H9 (cell line): ENCODE measurements at regions not wholly inside any gene's neighbourhood (a gene's known extent, or its start where the extent isn't known, plus 50 kb on each side); places are given as distances from the start of the nearest gene placed in this dataset.

Source experiments
- DNase-seq: peaks from one replicate; pipeline ENCODE4 v3.0.0-alpha.2; 2017
- H2AFZ ChIP-seq: one replicate; pipeline ENCODE4 v1.6.1; 2013; ENCODE audit warnings: mild to moderate bottlenecking, low read length, control low read depth, moderate library complexity
- H2AK5ac ChIP-seq: 2 replicates; pipeline ENCODE4 v1.6.1; 2013; ENCODE audit warnings: low read length, control low read depth, mixed read lengths; ENCODE audit not compliant: insufficient read length
- H2BK120ac ChIP-seq: one replicate; pipeline ENCODE4 v1.6.1; 2013; ENCODE audit warnings: low read depth, mild to moderate bottlenecking, low read length, control low read depth, inconsistent platforms; ENCODE audit not compliant: poor library complexity, severe bottlenecking
- H2BK12ac ChIP-seq: 2 replicates; pipeline ENCODE4 v1.6.1; 2013; ENCODE audit warnings: low read length, control low read depth, mixed read lengths, low read depth; ENCODE audit not compliant: insufficient read length
- H2BK15ac ChIP-seq: 2 replicates; pipeline ENCODE4 v1.6.1; 2013; ENCODE audit warnings: low read depth, low read length, control low read depth
- H2BK20ac ChIP-seq: one replicate; pipeline ENCODE4 v1.6.1; 2013; ENCODE audit warnings: low read depth, mild to moderate bottlenecking, low read length, control low read depth, inconsistent platforms; ENCODE audit not compliant: poor library complexity, severe bottlenecking
- H2BK5ac ChIP-seq: 2 replicates; pipeline ENCODE4 v1.6.1; 2013; ENCODE audit warnings: low read length, control low read depth, mixed read lengths; ENCODE audit not compliant: insufficient read length
- H3K14ac ChIP-seq: 2 replicates; pipeline ENCODE4 v1.6.1; 2013; ENCODE audit warnings: low read length, control low read depth; ENCODE audit not compliant: insufficient read depth
- H3K18ac ChIP-seq: 2 replicates; pipeline ENCODE4 v1.6.1; 2013; ENCODE audit warnings: low read depth, mild to moderate bottlenecking, mixed read lengths, low read length, control low read depth; ENCODE audit not compliant: insufficient read length
- H3K23ac ChIP-seq: 2 replicates; pipeline ENCODE4 v1.6.1; 2013; ENCODE audit warnings: low read length, control low read depth, mixed read lengths, low read depth; ENCODE audit not compliant: insufficient read length
- H3K23me2 ChIP-seq: 2 replicates; pipeline ENCODE4 v1.6.1; 2013; ENCODE audit warnings: low read depth, mild to moderate bottlenecking, mixed read lengths, low read length, control low read depth; ENCODE audit not compliant: insufficient read length, poor library complexity, severe bottlenecking
- H3K27ac ChIP-seq: 2 replicates; pipeline ENCODE4 v1.5.1; 2013; ENCODE audit warnings: low read length, control low read depth, mixed read lengths, low read depth; ENCODE audit not compliant: insufficient read length
- H3K27me3 ChIP-seq: 2 replicates; pipeline ENCODE4 v1.6.1; 2013; ENCODE audit warnings: low read length, control low read depth, inconsistent platforms; ENCODE audit not compliant: insufficient read depth
- H3K4ac ChIP-seq: 2 replicates; pipeline ENCODE4 v1.6.1; 2013; ENCODE audit warnings: low read depth, mild to moderate bottlenecking, control low read depth, inconsistent platforms, low read length, moderate library complexity
- H3K4me1 ChIP-seq: 2 replicates; pipeline ENCODE4 v1.6.1; 2013; ENCODE audit warnings: low read length, control low read depth, inconsistent platforms; ENCODE audit not compliant: insufficient read depth
- H3K4me2 ChIP-seq: 2 replicates; pipeline ENCODE4 v1.6.1; 2013; ENCODE audit warnings: low read length, control low read depth, mixed read lengths; ENCODE audit not compliant: insufficient read length, insufficient read depth
- H3K56ac ChIP-seq: 2 replicates; pipeline ENCODE4 v1.6.1; 2013; ENCODE audit warnings: low read depth, mild to moderate bottlenecking, mixed read lengths, low read length, control low read depth; ENCODE audit not compliant: insufficient read length
- H3K79me1 ChIP-seq: 2 replicates; pipeline ENCODE4 v1.6.1; 2013; ENCODE audit warnings: low read depth, mild to moderate bottlenecking, moderate library complexity, low read length, control low read depth, inconsistent platforms; ENCODE audit not compliant: insufficient read depth, poor library complexity, severe bottlenecking
- H3K79me2 ChIP-seq: 2 replicates; pipeline ENCODE4 v1.6.1; 2013; ENCODE audit warnings: low read length, control low read depth, inconsistent platforms; ENCODE audit not compliant: insufficient read depth
- H3K9ac ChIP-seq: 2 replicates; pipeline ENCODE4 v1.6.1; 2013; ENCODE audit warnings: low read length, control low read depth, mixed read lengths; ENCODE audit not compliant: insufficient read length; ENCODE audit errors: extremely low read depth
- H3K9me3 ChIP-seq: one replicate; pipeline ENCODE4 v1.6.1; 2013; ENCODE audit warnings: low read depth, low read length, inconsistent platforms; ENCODE audit not compliant: control insufficient read depth
- H3T11ph ChIP-seq: one replicate; pipeline ENCODE4 v1.6.1; 2013; ENCODE audit warnings: mild to moderate bottlenecking, low read length, control low read depth, inconsistent platforms
- H4K20me1 ChIP-seq: one replicate; pipeline ENCODE4 v1.6.1; 2013; ENCODE audit not compliant: control insufficient read depth, insufficient read length, insufficient read depth
- H4K5ac ChIP-seq: 2 replicates; pipeline ENCODE4 v1.6.1; 2013; ENCODE audit warnings: low read depth, mild to moderate bottlenecking, mixed read lengths, low read length, control low read depth; ENCODE audit not compliant: insufficient read length
- H4K8ac ChIP-seq: replicated peaks from 2 replicates; pipeline ENCODE4 v1.6.1; 2013; ENCODE audit warnings: low read length, control low read depth, mixed read lengths, low read depth; ENCODE audit not compliant: insufficient read length
- H4K91ac ChIP-seq: 2 replicates; pipeline ENCODE4 v1.6.1; 2013; ENCODE audit warnings: low read depth, mild to moderate bottlenecking, moderate library complexity, mixed read lengths, low read length, control low read depth; ENCODE audit not compliant: insufficient read length
- H3K27ac Mint-ChIP-seq, 3 experiments: 2 replicates in 2 of 3; 3 replicates in 1 of 3; pipeline ENCODE4 v1.8.0; 2020 to 2021; ENCODE audit warnings: mixed read lengths in 3 of 3, mild to moderate bottlenecking in 1 of 3, moderate library complexity in 1 of 3
- H3K27me3 Mint-ChIP-seq: 2 replicates; pipeline ENCODE4 v1.8.0; 2021; ENCODE audit warnings: low read depth, mild to moderate bottlenecking, moderate library complexity, mixed read lengths
- H3K36me3 Mint-ChIP-seq, 3 experiments: 2 replicates in 2 of 3; 3 replicates in 1 of 3; pipeline ENCODE4 v1.8.0; 2020 to 2021; ENCODE audit warnings: low read depth in 3 of 3, mixed read lengths in 3 of 3; ENCODE audit not compliant: insufficient read depth in 1 of 3
- H3K4me1 Mint-ChIP-seq, 2 experiments: 2 replicates each; pipeline ENCODE4 v1.8.0; 2020; ENCODE audit warnings: mixed read lengths in 2 of 2
- H3K4me3 Mint-ChIP-seq, 2 experiments: 2 replicates in 1 of 2; 3 replicates in 1 of 2; pipeline ENCODE4 v1.8.0; 2020 to 2021; ENCODE audit warnings: mild to moderate bottlenecking in 2 of 2, mixed read lengths in 2 of 2, moderate library complexity in 1 of 2
- H3K9me3 Mint-ChIP-seq, 2 experiments: 2 replicates in 1 of 2; 3 replicates in 1 of 2; pipeline ENCODE4 v1.8.0; 2020; ENCODE audit warnings: mild to moderate bottlenecking in 2 of 2, mixed read lengths in 2 of 2, moderate library complexity in 1 of 2
- CTCF ChIP-seq: fragments of 200-600 bp; sonication (generic); conservative IDR thresholded peaks from 3 replicates; pipeline ENCODE4 v1.8.0; 2021; ENCODE audit warnings: antibody characterized with exemption, mild to moderate bottlenecking
- WGBS: extraction: QIAGEN DNeasy Blood & Tissue Kit; methylation state at CpG from one replicate; pipeline ENCODE4 v1.1.7; 2013; ENCODE audit warnings: missing lambda C conversion rate, low lambda C conversion rate, mixed read lengths; ENCODE audit not compliant: insufficient read length; ENCODE audit errors: extremely low coverage; 5-methylcytosine and 5-hydroxymethylcytosine counted together

- Histone ChIP-seq H3T11ph (no peak overlapping the region), H4K5ac (no peak overlapping the region), H2BK20ac (no peak overlapping the region), H3K23me2 (no peaks in the 10 kb centered on the region), H4K91ac (no peak overlapping the region), H3K4ac (no peak overlapping the region), H3K56ac (no peak overlapping the region), H3K79me1 (no peaks in the 10 kb centered on the region), H2BK120ac (no peak overlapping the region), H3K18ac (no peak overlapping the region), H3K79me2 (no peaks in the 10 kb centered on the region), H3K4me2 (no peak overlapping the region), H2AK5ac (no peak overlapping the region), H3K9ac (no peak overlapping the region), H2AFZ (no peak overlapping the region), H3K27ac (no peak overlapping the region), H2BK5ac (no peak overlapping the region), H3K27me3 (no peaks in the 10 kb centered on the region), H3K23ac (no peak overlapping the region), H3K14ac (no peak overlapping the region), H4K20me1 (no peaks in the 10 kb centered on the region), H2BK15ac (no peak overlapping the region), H4K8ac (no peak overlapping the region), H3K9me3 (no peaks in the 10 kb centered on the region), H3K4me1 (no peaks in the 10 kb centered on the region), H2BK12ac (no peak overlapping the region)
- Mint-ChIP-seq H3K36me3 (no peaks in the 10 kb centered on the region), H3K9me3 (peaks cover 0 to 3% of the 10 kb centered on the region in 2 experiments; a peak in 1 of 5 replicates), H3K4me3 (no peak overlapping the region), H3K27me3 (no peaks in the 10 kb centered on the region; the same call in none of the 2 replicates), H3K27ac (no peak overlapping the region), H3K4me1 (peaks cover 9 to 14% of the 10 kb centered on the region in 2 experiments)
- no peak for DNase-seq
- no peak for TF ChIP-seq CTCF
- no CpG with 5 or more reads among the region's 1 CpG for WGBS
Measured at GRCh38 chr16:66190411-66190810, 176.1 kb upstream of the CDH5 start.
